Mesenchymal stem cell (in vitro differentiated cells and primary cell): ENCODE measurements at regions not wholly inside any gene's neighbourhood (a gene's known extent, or its start where the extent isn't known, plus 50 kb on each side); places are given as distances from the start of the nearest gene placed in this dataset.

Experiments
- DNase-seq: peaks from one replicate; pipeline ENCODE4 v3.0.0-alpha.2; 2013
- H2AFZ ChIP-seq: one replicate; pipeline ENCODE4 v1.6.1; 2013; ENCODE audit warnings: low read depth, mild to moderate bottlenecking, control low read depth, inconsistent platforms, low read length, moderate library complexity
- H2AK5ac ChIP-seq: 2 replicates; pipeline ENCODE4 v1.6.1; 2013; ENCODE audit warnings: low read length, moderate library complexity, mild to moderate bottlenecking, inconsistent platforms; ENCODE audit not compliant: severe bottlenecking
- H2BK120ac ChIP-seq: one replicate; pipeline ENCODE4 v1.6.1; 2013; ENCODE audit warnings: low read depth, mild to moderate bottlenecking, inconsistent platforms, low read length, moderate library complexity
- H2BK12ac ChIP-seq, 2 experiments: one replicate each; pipeline ENCODE4 v1.6.1; 2013; ENCODE audit warnings: inconsistent platforms in 2 of 2, low read length in 2 of 2, mild to moderate bottlenecking in 2 of 2, moderate library complexity in 2 of 2, control low read depth in 1 of 2
- H2BK15ac ChIP-seq: one replicate; pipeline ENCODE4 v1.6.1; 2013; ENCODE audit warnings: mild to moderate bottlenecking, low read depth, inconsistent platforms; ENCODE audit not compliant: poor library complexity, severe bottlenecking
- H2BK5ac ChIP-seq: 2 replicates; pipeline ENCODE4 v1.6.1; 2013; ENCODE audit warnings: low read depth, mild to moderate bottlenecking, low read length, control low read depth, inconsistent platforms; ENCODE audit not compliant: poor library complexity, severe bottlenecking
- H3K14ac ChIP-seq, 2 experiments: one replicate each; pipeline ENCODE4 v1.6.1; 2013; ENCODE audit warnings: inconsistent platforms in 2 of 2, low read length in 2 of 2, control low read depth in 1 of 2, mild to moderate bottlenecking in 1 of 2, moderate library complexity in 1 of 2
- H3K18ac ChIP-seq, 2 experiments: one replicate each; pipeline ENCODE4 v1.6.1; 2013; ENCODE audit warnings: inconsistent platforms in 2 of 2, low read length in 2 of 2, control low read depth in 1 of 2, low read depth in 1 of 2, mild to moderate bottlenecking in 1 of 2
- H3K23ac ChIP-seq, 2 experiments: one replicate each; pipeline ENCODE4 v1.6.1; 2013; ENCODE audit warnings: inconsistent platforms in 2 of 2, low read length in 2 of 2, mild to moderate bottlenecking in 2 of 2, moderate library complexity in 2 of 2, control low read depth in 1 of 2
- H3K27ac ChIP-seq: 2 replicates; pipeline ENCODE4 v1.5.1; 2013; ENCODE audit warnings: mild to moderate bottlenecking, moderate library complexity, low read length, control low read depth, inconsistent platforms; ENCODE audit not compliant: poor library complexity, severe bottlenecking
- H3K27me3 ChIP-seq, 2 experiments: 2 replicates each; pipeline versions ENCODE4 v1.6.1 to v1.7.0; 2013; ENCODE audit warnings: low read length in 2 of 2, mild to moderate bottlenecking in 2 of 2, moderate library complexity in 2 of 2, control low read depth in 1 of 2, inconsistent platforms in 1 of 2; ENCODE audit not compliant: control insufficient read depth in 1 of 2, insufficient read depth in 1 of 2
- H3K36me3 ChIP-seq, 2 experiments: 2 replicates each; pipeline versions ENCODE4 v1.6.1 to v1.7.0; 2013; ENCODE audit warnings: low read length in 2 of 2, control low read depth in 1 of 2, inconsistent platforms in 1 of 2, low read depth in 1 of 2, mild to moderate bottlenecking in 1 of 2; ENCODE audit not compliant: insufficient read depth in 2 of 2, control insufficient read depth in 1 of 2
- H3K4ac ChIP-seq, 2 experiments: one replicate each; pipeline ENCODE4 v1.6.1; 2013; ENCODE audit warnings: inconsistent platforms in 2 of 2, low read length in 2 of 2, mild to moderate bottlenecking in 2 of 2, moderate library complexity in 2 of 2, control low read depth in 1 of 2, low read depth in 1 of 2
- H3K4me1 ChIP-seq: 2 replicates; pipeline ENCODE4 v1.6.1; 2013; ENCODE audit warnings: low read depth, low read length, control low read depth; ENCODE audit not compliant: control insufficient read depth, insufficient read depth
- H3K4me2 ChIP-seq: 2 replicates; pipeline ENCODE4 v1.6.1; 2013; ENCODE audit warnings: low read length, mild to moderate bottlenecking, inconsistent platforms; ENCODE audit not compliant: poor library complexity, severe bottlenecking
- H3K4me3 ChIP-seq, 2 experiments: 2 replicates each; pipeline versions ENCODE4 v1.5.1 to v1.7.0; 2013; ENCODE audit warnings: low read length in 2 of 2, mild to moderate bottlenecking in 2 of 2, control low read depth in 1 of 2, low read depth in 1 of 2; ENCODE audit not compliant: insufficient read depth in 1 of 2
- H3K79me1 ChIP-seq: replicated peaks from 2 replicates; pipeline ENCODE4 v1.6.1; 2013; ENCODE audit warnings: mild to moderate bottlenecking, control low read depth, low read length, inconsistent platforms; ENCODE audit not compliant: poor library complexity, severe bottlenecking
- H3K9ac ChIP-seq: 2 replicates; pipeline ENCODE4 v1.7.0; 2013; ENCODE audit warnings: mild to moderate bottlenecking, low read length, moderate library complexity
- H3K9me3 ChIP-seq: 2 replicates; pipeline ENCODE4 v1.7.0; 2013; ENCODE audit warnings: mild to moderate bottlenecking, low read length; ENCODE audit not compliant: control insufficient read depth
- H4K8ac ChIP-seq: one replicate; pipeline ENCODE4 v1.6.1; 2013; ENCODE audit warnings: inconsistent platforms, mild to moderate bottlenecking, low read length, moderate library complexity
- H4K91ac ChIP-seq: one replicate; pipeline ENCODE4 v1.6.1; 2013; ENCODE audit warnings: mild to moderate bottlenecking, low read length, inconsistent platforms
- WGBS: methylation state at CpG from one replicate; pipeline ENCODE4 v1.1.7; 2013; ENCODE audit warnings: mixed read lengths; 5-methylcytosine and 5-hydroxymethylcytosine counted together

GRCh38 chr3:159655202-159655601, 333.4 kb upstream of the IL12A start:
- no peak overlapping the region for H3K4me3 ChIP-seq
- DNase-seq = no peak
- no peak overlapping the region for H3K27ac ChIP-seq
- H3K36me3 ChIP-seq = no peaks in the 10 kb centered on the region
- H2BK5ac ChIP-seq = no peak overlapping the region
- H3K23ac ChIP-seq = no peak overlapping the region
- H3K4me1 ChIP-seq = no peaks in the 10 kb centered on the region
- no peak overlapping the region for H2AK5ac ChIP-seq
- H3K9ac ChIP-seq = no peak overlapping the region
- H3K4me2 ChIP-seq = no peak overlapping the region
- H2AFZ ChIP-seq = no peak overlapping the region
- no peak overlapping the region for H4K8ac ChIP-seq
- no peak overlapping the region for H2BK15ac ChIP-seq
- no peaks in the 10 kb centered on the region for H3K79me1 ChIP-seq
- H3K27me3 ChIP-seq = no peaks in the 10 kb centered on the region
- no peak overlapping the region for H3K14ac ChIP-seq
- H2BK120ac ChIP-seq = no peak overlapping the region
- no peak overlapping the region for H4K91ac ChIP-seq
- 81% methylated on average over 2 of the region's 2 CpGs for WGBS
- H3K18ac ChIP-seq = no peak overlapping the region
- no peak overlapping the region for H2BK12ac ChIP-seq
- H3K9me3 ChIP-seq = no peaks in the 10 kb centered on the region
- no peak overlapping the region for H3K4ac ChIP-seq

DNA sequence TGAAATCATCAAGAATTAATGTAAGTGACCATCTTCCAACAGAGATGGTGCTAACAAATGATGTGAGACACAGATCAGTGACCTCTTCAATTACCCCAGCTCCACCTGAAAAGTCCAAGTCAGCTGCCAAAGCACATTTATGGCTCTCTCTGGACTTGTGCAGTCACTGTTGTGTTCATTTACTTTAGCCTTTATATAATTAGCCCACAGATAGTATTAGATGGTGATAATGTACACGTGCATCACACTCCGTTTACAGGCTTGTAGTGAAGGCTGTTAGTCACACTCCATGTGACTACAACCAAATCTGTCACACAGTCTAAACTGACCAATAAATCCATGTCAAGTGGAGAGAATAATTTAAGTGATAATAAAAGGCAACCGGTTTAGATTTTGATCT, 331.5 kb upstream of the IL12A start:
- no peaks in the 10 kb centered on the region for H3K27me3 ChIP-seq
- no peak overlapping the region for H4K91ac ChIP-seq
- H3K14ac ChIP-seq = no peak overlapping the region
- no peaks in the 10 kb centered on the region for H3K36me3 ChIP-seq
- no peaks in the 10 kb centered on the region for H3K79me1 ChIP-seq
- H3K4ac ChIP-seq = no peak overlapping the region
- H4K8ac ChIP-seq = no peak overlapping the region
- no peak overlapping the region for H2BK5ac ChIP-seq
- no peak overlapping the region for H2BK12ac ChIP-seq
- H2BK15ac ChIP-seq = no peak overlapping the region
- no peak overlapping the region for H2AK5ac ChIP-seq
- WGBS = 59% methylated on average over 1 of the region's 3 CpGs
- H2BK120ac ChIP-seq = no peak overlapping the region
- no peak overlapping the region for H3K23ac ChIP-seq
- H3K9me3 ChIP-seq = peaks cover 5% of the 10 kb centered on the region
- DNase-seq = no peak
- H3K9ac ChIP-seq = no peak overlapping the region
- no peak overlapping the region for H3K4me2 ChIP-seq
- no peaks in the 10 kb centered on the region for H3K4me1 ChIP-seq
- H3K27ac ChIP-seq = no peak overlapping the region
- H2AFZ ChIP-seq = no peak overlapping the region
- H3K18ac ChIP-seq = no peak overlapping the region
- no peak overlapping the region for H3K4me3 ChIP-seq

- H4K91ac ChIP-seq = no peak overlapping the region
- H2AFZ ChIP-seq = no peak overlapping the region
- no peak overlapping the region for H3K4ac ChIP-seq
- H3K79me1 ChIP-seq = no peaks in the 10 kb centered on the region
- H2BK15ac ChIP-seq = no peak overlapping the region
- H3K4me3 ChIP-seq = no peak overlapping the region
- H2BK12ac ChIP-seq = no peak overlapping the region
- WGBS = 95% methylated on average over 6 of the region's 6 CpGs
- H2AK5ac ChIP-seq = no peak overlapping the region
- H3K27me3 ChIP-seq = no peaks in the 10 kb centered on the region
- no peak overlapping the region for H3K18ac ChIP-seq
- no peak overlapping the region for H3K14ac ChIP-seq
- H3K27ac ChIP-seq = no peak overlapping the region
- no peak overlapping the region for H2BK5ac ChIP-seq
- peaks cover 10% of the 10 kb centered on the region for H3K9me3 ChIP-seq
- no peak overlapping the region for H3K23ac ChIP-seq
- no peak overlapping the region for H3K4me2 ChIP-seq
- no peak overlapping the region for H2BK120ac ChIP-seq
- H3K9ac ChIP-seq = no peak overlapping the region
- H4K8ac ChIP-seq = no peak overlapping the region
- no peaks in the 10 kb centered on the region for H3K4me1 ChIP-seq
- no peak for DNase-seq
- H3K36me3 ChIP-seq = no peaks in the 10 kb centered on the region
Measured at GRCh38 chr3:159657629-159658028, 331.0 kb upstream of the IL12A start.

GRCh38 chr3:159660326-159660725, 328.3 kb upstream of the IL12A start:
- Histone ChIP-seq H3K36me3 (no peaks in the 10 kb centered on the region), H3K9ac (no peak overlapping the region), H4K8ac (no peak overlapping the region), H3K27me3 (no peaks in the 10 kb centered on the region), H3K27ac (no peak overlapping the region), H2BK12ac (no peak overlapping the region), H4K91ac (no peak overlapping the region), H3K18ac (no peak overlapping the region), H3K4me2 (no peak overlapping the region), H2AFZ (no peak overlapping the region), H2BK120ac (no peak overlapping the region), H3K4me3 (no peak overlapping the region), H2AK5ac (no peak overlapping the region), H3K23ac (no peak overlapping the region), H2BK15ac (no peak overlapping the region), H3K9me3 (peaks cover 13% of the 10 kb centered on the region), H3K4ac (no peak overlapping the region), H3K4me1 (no peaks in the 10 kb centered on the region), H3K79me1 (no peaks in the 10 kb centered on the region), H2BK5ac (no peak overlapping the region), H3K14ac (no peak overlapping the region)
- no peak for DNase-seq
- 93% methylated on average over 2 of the region's 3 CpGs for WGBS
